ENCODE measurements at regions not wholly inside any gene's neighbourhood (a gene's known extent, or its start where the extent isn't known, plus 50 kb on each side); places are given as distances from the start of the nearest gene placed in this dataset.
A peak's percentile ranks its signal among the peaks of the same experiment; 100 is the strongest.

DNA sequence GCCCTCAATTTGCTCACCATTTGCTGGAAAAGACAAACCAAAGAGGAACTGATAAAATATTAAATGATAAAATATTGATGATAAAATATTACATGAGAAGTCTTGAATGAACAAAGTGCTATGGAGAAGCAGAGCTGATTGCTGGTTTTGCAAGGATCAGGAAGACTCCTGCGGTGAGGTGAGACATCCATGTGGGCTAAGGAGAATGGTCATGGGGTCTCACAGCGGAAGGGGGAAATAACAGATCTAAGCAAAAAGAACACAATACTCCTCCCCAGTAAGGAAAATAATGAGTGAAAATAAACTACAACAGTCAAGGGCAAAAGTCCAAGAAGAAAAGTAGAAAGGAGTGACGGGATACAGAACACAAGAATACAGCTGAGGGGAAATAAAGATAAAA is 146.8 kb downstream of the LURAP1L start:
- Histone ChIP-seq H3K4me3 (no peak overlapping the region), H3K27ac (no peak overlapping the region), H3F3A (ENCODE audit: insufficient read depth) (peaks cover 20% of the 10 kb centered on the region), H2AFZ (no peak overlapping the region), H3K27me3 (replicated peaks; ENCODE audit: insufficient read depth) (no peaks in the 10 kb centered on the region), H3K9me3 (ENCODE audit: low read depth) (no peaks in the 10 kb centered on the region), H3K36me3 (ENCODE audit: low read depth) (no peaks in the 10 kb centered on the region), H3K4me2 (ENCODE audit: unreplicated experiment) (no peak overlapping the region), H3K79me2 (ENCODE audit: insufficient read depth) (no peaks in the 10 kb centered on the region), H3K9me2 (ENCODE audit: insufficient read depth) (no peaks in the 10 kb centered on the region; the same call in 1 of the 2 replicates), H3K9ac (no peak overlapping the region), H4K20me1 (ENCODE audit: insufficient read depth) (no peaks in the 10 kb centered on the region), H3K4me1 (ENCODE audit: insufficient read depth) (peaks cover 20% of the 10 kb centered on the region)
- DNase-seq: no peak
- 78 to 82% methylated on average over 3 of the region's 3 CpGs for WGBS, 2 experiments (ENCODE audit: low coverage in 1 of 2, low lambda C conversion rate in 2 of 2, missing lambda C conversion rate in 2 of 2)
- TF ChIP-seq EZH2 (IDR thresholded peaks at IDR 0.05; ENCODE audit: insufficient read depth, poor library complexity, severe bottlenecking) (no peak), EZH2phosphoT487 (IDR thresholded peaks at IDR 0.05; ENCODE audit: insufficient read depth, low read depth) (no peak)
- in situ Hi-C loops (cut with MboI): no loop called here

DNA sequence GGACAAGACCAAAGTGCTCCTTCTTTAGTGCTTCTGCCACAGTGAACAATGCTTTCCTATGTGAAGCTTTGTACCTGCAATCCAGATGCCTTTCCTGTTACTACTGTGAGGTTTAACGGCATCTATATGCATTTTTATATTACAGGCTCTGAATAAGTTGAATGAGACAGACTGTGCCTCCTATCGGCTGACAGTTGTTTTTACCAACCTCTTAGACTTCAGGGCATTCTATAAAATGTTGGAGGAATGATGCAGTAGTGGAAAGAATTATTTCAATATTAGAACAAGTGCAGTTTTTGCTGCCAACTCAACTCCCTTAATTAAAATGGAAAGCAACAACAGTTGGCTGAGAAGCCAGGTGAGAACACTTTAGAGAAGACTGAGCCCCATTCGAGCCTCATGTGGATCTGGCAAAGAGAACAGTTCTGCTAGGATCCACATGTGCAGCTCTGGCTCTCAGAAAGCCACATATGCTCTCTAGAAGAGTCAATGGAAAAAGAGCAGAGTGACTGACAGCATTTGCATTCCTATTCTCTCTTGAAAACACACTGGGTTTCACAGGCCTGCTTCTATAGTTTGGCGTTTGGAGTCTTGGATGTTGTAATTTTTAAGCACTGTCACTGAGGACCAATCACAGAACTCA is 147.5 kb downstream of the LURAP1L start:
- no peaks in the 10 kb centered on the region for H3K36me3 ChIP-seq (ENCODE audit: low read depth)
- 12 to 14% methylated on average over 4 of the region's 4 CpGs for WGBS, 2 experiments (ENCODE audit: low coverage in 1 of 2, low lambda C conversion rate in 2 of 2, missing lambda C conversion rate in 2 of 2)
- no peak overlapping the region for H3K4me2 ChIP-seq (ENCODE audit: unreplicated experiment)
- no peaks in the 10 kb centered on the region for H3K79me2 ChIP-seq (ENCODE audit: insufficient read depth)
- H3F3A ChIP-seq (ENCODE audit: insufficient read depth): peaks cover 20% of the 10 kb centered on the region
- in situ Hi-C loops (cut with MboI): no loop called here
- peak overlapping the region; percentile 84 for H3K27ac ChIP-seq
- no peak overlapping the region for H3K4me3 ChIP-seq
- peak; percentile 36 for DNase-seq
- no peak for TF ChIP-seq EZH2 (IDR thresholded peaks at IDR 0.05; ENCODE audit: insufficient read depth, poor library complexity, severe bottlenecking)
- TF ChIP-seq EZH2phosphoT487 (IDR thresholded peaks at IDR 0.05; ENCODE audit: insufficient read depth, low read depth): no peak
- H3K4me1 ChIP-seq (ENCODE audit: insufficient read depth): peaks cover 20% of the 10 kb centered on the region
- H2AFZ ChIP-seq: no peak overlapping the region
- H3K9me2 ChIP-seq (ENCODE audit: insufficient read depth): no peaks in the 10 kb centered on the region; the same call in 1 of the 2 replicates
- no peaks in the 10 kb centered on the region for H3K9me3 ChIP-seq (ENCODE audit: low read depth)
- no peak overlapping the region for H3K9ac ChIP-seq
- no peaks in the 10 kb centered on the region for H4K20me1 ChIP-seq (ENCODE audit: insufficient read depth)
- H3K27me3 ChIP-seq (replicated peaks; ENCODE audit: insufficient read depth): no peaks in the 10 kb centered on the region

DNA sequence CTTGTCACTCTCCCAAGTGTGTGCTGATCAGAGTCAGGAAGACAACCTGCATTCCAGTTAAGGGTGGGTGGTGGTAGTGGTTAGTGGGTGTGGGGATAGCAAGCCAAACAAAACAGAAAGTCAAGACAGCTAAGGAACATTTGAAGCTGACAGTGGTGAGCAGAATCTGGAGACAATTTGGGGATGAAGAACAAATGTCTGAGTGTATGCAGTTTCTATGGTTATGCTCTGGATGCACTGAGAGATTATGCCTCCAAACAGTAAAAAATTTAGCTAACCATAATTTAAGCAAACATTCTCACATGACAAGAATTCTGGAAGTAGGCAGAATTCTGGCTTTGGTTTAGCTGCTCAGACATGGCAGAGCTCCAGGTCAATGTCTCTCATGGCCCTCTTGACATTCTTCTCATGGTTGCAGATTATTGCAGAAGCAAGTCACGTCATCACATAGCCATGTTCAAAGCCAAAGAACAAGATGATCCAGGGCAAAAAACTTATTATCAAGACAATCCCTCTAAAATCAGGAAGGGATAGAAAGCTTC is 148.7 kb downstream of the LURAP1L start:
- 0 to 4% methylated on average over 1 of the region's 1 CpG for WGBS, 2 experiments (ENCODE audit: low coverage in 1 of 2, low lambda C conversion rate in 2 of 2, missing lambda C conversion rate in 2 of 2)
- no peaks in the 10 kb centered on the region for H4K20me1 ChIP-seq (ENCODE audit: insufficient read depth)
- H3F3A ChIP-seq (ENCODE audit: insufficient read depth): peaks cover 20% of the 10 kb centered on the region
- peak overlapping the region; percentile 84 for H3K27ac ChIP-seq
- H2AFZ ChIP-seq: peak overlapping the region; percentile 13; the same call in 1 of the 2 replicates
- H3K36me3 ChIP-seq (ENCODE audit: low read depth): no peaks in the 10 kb centered on the region
- peaks cover 20% of the 10 kb centered on the region for H3K4me1 ChIP-seq (ENCODE audit: insufficient read depth)
- no peaks in the 10 kb centered on the region; the same call in 1 of the 2 replicates for H3K9me2 ChIP-seq (ENCODE audit: insufficient read depth)
- TF ChIP-seq EZH2 (IDR thresholded peaks at IDR 0.05; ENCODE audit: insufficient read depth, poor library complexity, severe bottlenecking) (no peak), EZH2phosphoT487 (IDR thresholded peaks at IDR 0.05; ENCODE audit: insufficient read depth, low read depth) (no peak)
- peak overlapping the region; percentile 36 for H3K4me2 ChIP-seq (ENCODE audit: unreplicated experiment)
- H3K4me3 ChIP-seq: no peak overlapping the region
- peak; percentile 92 for DNase-seq
- H3K79me2 ChIP-seq (ENCODE audit: insufficient read depth): no peaks in the 10 kb centered on the region
- peak overlapping the region; percentile 55 for H3K9ac ChIP-seq
- no peaks in the 10 kb centered on the region for H3K9me3 ChIP-seq (ENCODE audit: low read depth)
- H3K27me3 ChIP-seq (replicated peaks; ENCODE audit: insufficient read depth): no peaks in the 10 kb centered on the region
- in situ Hi-C loops (cut with MboI): no loop called here

DNA sequence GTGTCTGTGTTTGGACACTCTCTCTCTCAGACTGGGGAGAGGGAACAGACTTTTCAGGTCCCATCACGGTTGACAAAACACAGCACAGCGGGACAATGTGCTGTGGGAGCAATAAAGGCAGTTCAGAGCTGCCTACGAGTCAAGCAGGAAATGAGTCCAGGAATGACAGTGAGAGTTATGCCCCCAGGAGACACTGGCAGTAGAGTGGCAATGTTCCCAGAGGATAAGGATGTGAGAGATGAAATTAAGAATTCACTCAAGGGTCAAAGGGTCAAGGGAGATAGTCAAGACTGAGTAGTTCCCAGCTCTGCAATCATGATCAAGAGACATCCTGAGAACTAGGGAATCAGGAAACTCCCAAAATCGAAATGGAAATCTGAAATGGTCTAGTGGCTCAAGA is 156.1 kb downstream of the LURAP1L start:
- in situ Hi-C loops (cut with MboI): no loop called here
- Histone ChIP-seq H3K4me3 (no peak overlapping the region), H3F3A (ENCODE audit: insufficient read depth) (peaks cover 19% of the 10 kb centered on the region), H3K27ac (no peak overlapping the region), H3K9me3 (ENCODE audit: low read depth) (no peaks in the 10 kb centered on the region), H3K4me1 (ENCODE audit: insufficient read depth) (peaks cover 27% of the 10 kb centered on the region), H4K20me1 (ENCODE audit: insufficient read depth) (no peaks in the 10 kb centered on the region), H3K4me2 (ENCODE audit: unreplicated experiment) (no peak overlapping the region), H3K9ac (no peak overlapping the region), H2AFZ (no peak overlapping the region), H3K27me3 (replicated peaks; ENCODE audit: insufficient read depth) (no peaks in the 10 kb centered on the region), H3K79me2 (ENCODE audit: insufficient read depth) (no peaks in the 10 kb centered on the region), H3K9me2 (ENCODE audit: insufficient read depth) (no peaks in the 10 kb centered on the region), H3K36me3 (ENCODE audit: low read depth) (no peaks in the 10 kb centered on the region)
- WGBS, 2 experiments (ENCODE audit: low coverage in 1 of 2, low lambda C conversion rate in 2 of 2, missing lambda C conversion rate in 2 of 2): 71 to 83% methylated on average over 4 of the region's 4 CpGs
- DNase-seq: peak; percentile 5
- TF ChIP-seq EZH2phosphoT487 (IDR thresholded peaks at IDR 0.05; ENCODE audit: insufficient read depth, low read depth) (no peak), EZH2 (IDR thresholded peaks at IDR 0.05; ENCODE audit: insufficient read depth, poor library complexity, severe bottlenecking) (no peak)
